ENCODE measurements at regions not wholly inside any gene's neighbourhood (a gene's known extent, or its start where the extent isn't known, plus 50 kb on each side); places are given as distances from the start of the nearest gene placed in this dataset.
"Not testable (repeated sequence)": the region's sequence is repeated elsewhere in the genome, so short reads cannot be mapped to it uniquely, and the experiment has no call there.

GRCh38 chr6:142998739-142999138, 53.8 kb upstream of the HIVEP2 start:
- H3K4me3 ChIP-seq (ENCODE audit: low read depth, low read length); DNase-seq (ENCODE audit: low read depth): not testable (repeated sequence)

- no peak for TF ChIP-seq CTCF (IDR thresholded peaks at IDR 0.05; ENCODE audit: insufficient read depth, low read depth, low read length, missing control alignments)
- H3K4me3 ChIP-seq (ENCODE audit: low read depth, low read length), result no peak overlapping the region
- no peak for DNase-seq (ENCODE audit: low read depth)
Observed at GRCh38 chr6:143000811-143001210, 55.8 kb upstream of the HIVEP2 start.

- DNase-seq (ENCODE audit: low read depth), result no peak
- no peak overlapping the region for H3K4me3 ChIP-seq (ENCODE audit: low read depth, low read length)
- TF ChIP-seq CTCF (IDR thresholded peaks at IDR 0.05; ENCODE audit: insufficient read depth, low read depth, low read length, missing control alignments), result no peak
Observed at GRCh38 chr6:143002686-143003085, 57.7 kb upstream of the HIVEP2 start.

- no peak for DNase-seq (ENCODE audit: low read depth)
- TF ChIP-seq CTCF (IDR thresholded peaks at IDR 0.05; ENCODE audit: insufficient read depth, low read depth, low read length, missing control alignments), result no peak
- H3K4me3 ChIP-seq (ENCODE audit: low read depth, low read length), result no peak overlapping the region
Observed at GRCh38 chr6:143003676-143004075, 57.0 kb upstream of the AIG1 start.

GRCh38 chr6:143005816-143006215, 54.9 kb upstream of the AIG1 start:
- TF ChIP-seq CTCF (IDR thresholded peaks at IDR 0.05; ENCODE audit: insufficient read depth, low read depth, low read length, missing control alignments), result no peak
- DNase-seq (ENCODE audit: low read depth), result no peak
- no peak overlapping the region for H3K4me3 ChIP-seq (ENCODE audit: low read depth, low read length)

GRCh38 chr6:143006787-143007186, 53.9 kb upstream of the AIG1 start:
- no peak for TF ChIP-seq CTCF (IDR thresholded peaks at IDR 0.05; ENCODE audit: insufficient read depth, low read depth, low read length, missing control alignments)
- peak; percentile 31 for DNase-seq (ENCODE audit: low read depth)
- no peak overlapping the region for H3K4me3 ChIP-seq (ENCODE audit: low read depth, low read length)

GRCh38 chr6:143007646-143008045, 53.0 kb upstream of the AIG1 start:
- TF ChIP-seq CTCF (IDR thresholded peaks at IDR 0.05; ENCODE audit: insufficient read depth, low read depth, low read length, missing control alignments), result no peak
- DNase-seq (ENCODE audit: low read depth), result no peak
- no peak overlapping the region for H3K4me3 ChIP-seq (ENCODE audit: low read depth, low read length)

- H3K4me3 ChIP-seq (ENCODE audit: low read depth, low read length), result no peak overlapping the region
- no peak for TF ChIP-seq CTCF (IDR thresholded peaks at IDR 0.05; ENCODE audit: insufficient read depth, low read depth, low read length, missing control alignments)
- no peak for DNase-seq (ENCODE audit: low read depth)
Observed at GRCh38 chr6:143009851-143010250, 50.8 kb upstream of the AIG1 start.
